Stimulated activated CD4-positive, alpha-beta T cell treated with anti-CD3 and anti-CD28 coated beads, Interleukin-4, amount 100 ng/mL, for 4 hours (primary cell): ENCODE measurements at regions not wholly inside any gene's neighbourhood (a gene's known extent, or its start where the extent isn't known, plus 50 kb on each side); places are given as distances from the start of the nearest gene placed in this dataset.
"Not testable (repeated sequence)": the region's sequence is repeated elsewhere in the genome, so short reads cannot be mapped to it uniquely, and the experiment has no call there.

Source experiments
- DNase-seq, 2 experiments: peaks; one replicate each; pipeline ENCODE4 v3.0.0-alpha.2; 2020

- DNase-seq, result no peak
Measured at GRCh38 chr1:5730272-5731109, 261.7 kb downstream of the NPHP4 start.

- no peak for DNase-seq
Measured at GRCh38 chr1:5729636-5730145, 262.5 kb downstream of the NPHP4 start.

- DNase-seq, result no peak
Measured at GRCh38 chr1:5728663-5729355, 263.4 kb downstream of the NPHP4 start.

- DNase-seq, result no peak
Measured at GRCh38 chr1:5727871-5728643, 264.2 kb downstream of the NPHP4 start.

GRCh38 chr1:5727191-5727590 is 265.0 kb downstream of the NPHP4 start:
- DNase-seq, result no peak

- not testable (repeated sequence) for DNase-seq
Measured at GRCh38 chr1:5726586-5727184, 265.5 kb downstream of the NPHP4 start.

GRCh38 chr1:5725855-5726585 is 266.2 kb downstream of the NPHP4 start:
- no peak for DNase-seq

GRCh38 chr1:5725406-5725805 is 266.8 kb downstream of the NPHP4 start:
- no peak for DNase-seq

GRCh38 chr1:5724847-5725246 is 267.4 kb downstream of the NPHP4 start:
- DNase-seq, result no peak

- no peak for DNase-seq
Measured at GRCh38 chr1:5722635-5723164, 269.5 kb downstream of the NPHP4 start.

GRCh38 chr1:5721634-5722215 is 270.5 kb downstream of the NPHP4 start:
- no peak for DNase-seq

- DNase-seq, result no peak
Measured at GRCh38 chr1:5720936-5721335, 271.3 kb downstream of the NPHP4 start.

- DNase-seq, result no peak
Measured at GRCh38 chr1:5720484-5720883, 271.7 kb downstream of the NPHP4 start.

GRCh38 chr1:5720045-5720444 is 272.2 kb downstream of the NPHP4 start:
- DNase-seq, result no peak

- no peak for DNase-seq
Measured at GRCh38 chr1:5718831-5719632, 273.2 kb downstream of the NPHP4 start.

GRCh38 chr1:5717031-5717682 is 275.1 kb downstream of the NPHP4 start:
- no peak for DNase-seq

- no peak for DNase-seq
Measured at GRCh38 chr1:5716126-5716525, 276.1 kb downstream of the NPHP4 start.

GRCh38 chr1:5713101-5714010 is 278.9 kb downstream of the NPHP4 start:
- DNase-seq, result no peak
